ENCODE measurements at regions not wholly inside any gene's neighbourhood (a gene's known extent, or its start where the extent isn't known, plus 50 kb on each side); places are given as distances from the start of the nearest gene placed in this dataset.

GRCh38 chr2:208793434-208793833 lies 386.8 kb downstream of the PTH2R start:
- H4K20me1 ChIP-seq (ENCODE audit: control insufficient read depth, insufficient read depth, insufficient read length): no peaks in the 10 kb centered on the region
- TF ChIP-seq CTCF (conservative IDR thresholded peaks at IDR 0.05): no peak
- H3K36me3 Mint-ChIP-seq (ENCODE audit: insufficient read depth in 1 of 3, low read depth in 3 of 3): no peaks in the 10 kb centered on the region

More at GRCh38 chr2:208793434-208793833, 386.8 kb downstream of the PTH2R start:
- Histone ChIP-seq H3K79me1 (ENCODE audit: insufficient read depth, low read depth, low read length, poor library complexity, severe bottlenecking) (no peaks in the 10 kb centered on the region), H3K14ac (ENCODE audit: insufficient read depth, low read length) (no peak overlapping the region), H3K56ac (ENCODE audit: insufficient read length, low read depth, low read length) (no peak overlapping the region), H3K4me1 (ENCODE audit: insufficient read depth, low read length) (no peaks in the 10 kb centered on the region), H3T11ph (ENCODE audit: low read length) (no peak overlapping the region), H2AFZ (ENCODE audit: low read length) (no peak overlapping the region), H4K8ac (replicated peaks; ENCODE audit: insufficient read length, low read depth, low read length) (no peak overlapping the region), H3K4ac (ENCODE audit: low read depth, low read length) (no peak overlapping the region), H3K4me2 (ENCODE audit: insufficient read depth, insufficient read length, low read length) (no peak overlapping the region), H3K79me2 (ENCODE audit: insufficient read depth, low read length) (no peaks in the 10 kb centered on the region), H3K27ac (ENCODE audit: insufficient read length, low read depth, low read length) (no peak overlapping the region), H2BK5ac (ENCODE audit: insufficient read length, low read length) (no peak overlapping the region), H3K23me2 (ENCODE audit: insufficient read length, low read depth, low read length, poor library complexity, severe bottlenecking) (no peaks in the 10 kb centered on the region), H3K9ac (ENCODE audit: extremely low read depth, insufficient read length, low read length) (no peak overlapping the region), H3K23ac (ENCODE audit: insufficient read length, low read depth, low read length) (no peak overlapping the region), H3K18ac (ENCODE audit: insufficient read length, low read depth, low read length) (no peak overlapping the region), H3K9me3 (ENCODE audit: control insufficient read depth, low read depth, low read length) (no peaks in the 10 kb centered on the region), H2BK12ac (ENCODE audit: insufficient read length, low read depth, low read length) (no peak overlapping the region), H3K27me3 (ENCODE audit: insufficient read depth, low read length) (no peaks in the 10 kb centered on the region), H4K5ac (ENCODE audit: insufficient read length, low read depth, low read length) (no peak overlapping the region), H2BK15ac (ENCODE audit: low read depth, low read length) (no peak overlapping the region), H2BK20ac (ENCODE audit: low read depth, low read length, poor library complexity, severe bottlenecking) (no peak overlapping the region), H4K91ac (ENCODE audit: insufficient read length, low read depth, low read length) (no peak overlapping the region), H2BK120ac (ENCODE audit: low read depth, low read length, poor library complexity, severe bottlenecking) (no peak overlapping the region), H2AK5ac (ENCODE audit: insufficient read length, low read length) (no peak overlapping the region)
- H3K9me3 Mint-ChIP-seq: no peaks in the 10 kb centered on the region
- no peak overlapping the region for H3K27ac Mint-ChIP-seq
- WGBS (ENCODE audit: extremely low coverage, insufficient read length, low lambda C conversion rate): no CpG with 5 or more reads among the region's 3 CpGs
- no peak overlapping the region for H3K4me3 Mint-ChIP-seq
- H3K4me1 Mint-ChIP-seq: no peaks in the 10 kb centered on the region
- no peak for DNase-seq
- H3K27me3 Mint-ChIP-seq (ENCODE audit: low read depth): no peaks in the 10 kb centered on the region

Data from H9 (cell line).